ENCODE measurements at regions not wholly inside any gene's neighbourhood (a gene's known extent, or its start where the extent isn't known, plus 50 kb on each side); places are given as distances from the start of the nearest gene placed in this dataset.

GRCh38 chr15:93231994-93232393, 143.0 kb upstream of the RGMA start:
- CTCF ChIA-PET, result interaction anchor here (1.0 kb wide), 1 partner anchor 144 kb away, joined by 4 read pairs; no protein-coding TSS in a partner anchor
- H3K27me3 Mint-ChIP-seq (ENCODE audit: unreplicated experiment), result peaks cover 51% of the 10 kb centered on the region
- no peak for DNase-seq
- no peak overlapping the region for H3K4me3 Mint-ChIP-seq (ENCODE audit: low read depth, unreplicated experiment)
- H3K36me3 Mint-ChIP-seq (ENCODE audit: insufficient read depth, unreplicated experiment), result no peaks in the 10 kb centered on the region
- TF ChIP-seq, protein P1, sequence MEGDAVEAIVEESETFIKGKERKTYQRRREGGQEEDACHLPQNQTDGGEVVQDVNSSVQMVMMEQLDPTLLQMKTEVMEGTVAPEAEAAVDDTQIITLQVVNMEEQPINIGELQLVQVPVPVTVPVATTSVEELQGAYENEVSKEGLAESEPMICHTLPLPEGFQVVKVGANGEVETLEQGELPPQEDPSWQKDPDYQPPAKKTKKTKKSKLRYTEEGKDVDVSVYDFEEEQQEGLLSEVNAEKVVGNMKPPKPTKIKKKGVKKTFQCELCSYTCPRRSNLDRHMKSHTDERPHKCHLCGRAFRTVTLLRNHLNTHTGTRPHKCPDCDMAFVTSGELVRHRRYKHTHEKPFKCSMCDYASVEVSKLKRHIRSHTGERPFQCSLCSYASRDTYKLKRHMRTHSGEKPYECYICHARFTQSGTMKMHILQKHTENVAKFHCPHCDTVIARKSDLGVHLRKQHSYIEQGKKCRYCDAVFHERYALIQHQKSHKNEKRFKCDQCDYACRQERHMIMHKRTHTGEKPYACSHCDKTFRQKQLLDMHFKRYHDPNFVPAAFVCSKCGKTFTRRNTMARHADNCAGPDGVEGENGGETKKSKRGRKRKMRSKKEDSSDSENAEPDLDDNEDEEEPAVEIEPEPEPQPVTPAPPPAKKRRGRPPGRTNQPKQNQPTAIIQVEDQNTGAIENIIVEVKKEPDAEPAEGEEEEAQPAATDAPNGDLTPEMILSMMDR (IDR thresholded peaks at IDR 0.05; ENCODE audit: unreplicated experiment), result no peak
- H3K9me3 Mint-ChIP-seq (ENCODE audit: low read depth, unreplicated experiment), result peaks cover 3% of the 10 kb centered on the region
- H3K4me1 Mint-ChIP-seq (ENCODE audit: low read depth, unreplicated experiment), result no peaks in the 10 kb centered on the region
- intact Hi-C loops (cut with micrococcal nuclease; ENCODE audit: unreplicated experiment), result no loop called here
- BruUV-seq (replicated peaks), result no TSS peak
- no peak overlapping the region for H3K27ac Mint-ChIP-seq (ENCODE audit: unreplicated experiment)

GRCh38 chr15:93231261-93231925, 142.4 kb upstream of the RGMA start:
- Mint-ChIP-seq H3K4me3 (ENCODE audit: low read depth, unreplicated experiment) (no peak overlapping the region), H3K36me3 (ENCODE audit: insufficient read depth, unreplicated experiment) (no peaks in the 10 kb centered on the region), H3K9me3 (ENCODE audit: low read depth, unreplicated experiment) (peaks cover 3% of the 10 kb centered on the region), H3K27ac (ENCODE audit: unreplicated experiment) (no peak overlapping the region), H3K27me3 (ENCODE audit: unreplicated experiment) (peaks cover 48% of the 10 kb centered on the region), H3K4me1 (ENCODE audit: low read depth, unreplicated experiment) (no peaks in the 10 kb centered on the region)
- no peak for DNase-seq
- CTCF ChIA-PET, result interaction anchor here (1.0 kb wide), 1 partner anchor 144 kb away, joined by 4 read pairs; no protein-coding TSS in a partner anchor
- no TSS peak for BruUV-seq (replicated peaks)
- intact Hi-C loops (cut with micrococcal nuclease; ENCODE audit: unreplicated experiment), result no loop called here
- TF ChIP-seq, protein P1 (IDR thresholded peaks at IDR 0.05; ENCODE audit: unreplicated experiment), result no peak

DNA sequence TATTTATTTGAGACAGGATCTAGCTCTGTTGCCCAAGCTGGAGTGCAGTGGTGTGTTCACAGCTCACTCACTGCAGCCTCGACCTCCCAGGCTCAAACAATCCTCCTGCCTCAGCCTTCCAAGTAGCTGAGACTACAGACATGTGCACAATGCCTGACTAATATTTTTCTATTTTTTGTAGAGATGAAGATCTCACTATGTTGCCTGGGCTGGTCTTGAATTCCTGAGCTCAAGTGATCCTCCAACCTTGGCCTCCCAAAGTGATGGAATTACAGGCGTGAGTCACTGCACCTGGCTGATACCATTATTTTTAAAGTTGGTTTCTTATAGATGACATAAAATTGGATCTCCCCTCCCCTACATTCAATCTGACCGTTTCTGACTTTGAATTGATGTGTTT, 139.5 kb upstream of the RGMA start:
- no TSS peak for BruUV-seq (replicated peaks)
- Mint-ChIP-seq H3K27ac (ENCODE audit: unreplicated experiment) (no peak overlapping the region), H3K36me3 (ENCODE audit: insufficient read depth, unreplicated experiment) (no peaks in the 10 kb centered on the region)

GRCh38 chr15:93223803-93224202, 134.8 kb upstream of the RGMA start:
- no peak for DNase-seq
- Mint-ChIP-seq H3K4me1 (ENCODE audit: low read depth, unreplicated experiment) (no peaks in the 10 kb centered on the region), H3K4me3 (ENCODE audit: low read depth, unreplicated experiment) (no peak overlapping the region), H3K36me3 (ENCODE audit: insufficient read depth, unreplicated experiment) (no peaks in the 10 kb centered on the region), H3K27me3 (ENCODE audit: unreplicated experiment) (peaks cover 41% of the 10 kb centered on the region), H3K27ac (ENCODE audit: unreplicated experiment) (no peak overlapping the region), H3K9me3 (ENCODE audit: low read depth, unreplicated experiment) (peaks cover 3% of the 10 kb centered on the region)
- TF ChIP-seq, protein P1 (IDR thresholded peaks at IDR 0.05; ENCODE audit: unreplicated experiment), result no peak
- no TSS peak for BruUV-seq (replicated peaks)
- intact Hi-C loops (cut with micrococcal nuclease; ENCODE audit: unreplicated experiment), result no loop called here
- CTCF ChIA-PET, result no interaction called here

More for the DNA sequence above, 139.5 kb upstream of the RGMA start:
- TF ChIP-seq, protein P1 (IDR thresholded peaks at IDR 0.05; ENCODE audit: unreplicated experiment), result no peak
- CTCF ChIA-PET, result no interaction called here
- no peak overlapping the region for H3K4me3 Mint-ChIP-seq (ENCODE audit: low read depth, unreplicated experiment)
- no peaks in the 10 kb centered on the region for H3K4me1 Mint-ChIP-seq (ENCODE audit: low read depth, unreplicated experiment)
- H3K27me3 Mint-ChIP-seq (ENCODE audit: unreplicated experiment), result peaks cover 54% of the 10 kb centered on the region
- intact Hi-C loops (cut with micrococcal nuclease; ENCODE audit: unreplicated experiment), result no loop called here
- peaks cover 3% of the 10 kb centered on the region for H3K9me3 Mint-ChIP-seq (ENCODE audit: low read depth, unreplicated experiment)
- no peak for DNase-seq
